Thoracic aorta (tissue), 2 donors: ENCODE measurements at regions not wholly inside any gene's neighbourhood (a gene's known extent, or its start where the extent isn't known, plus 50 kb on each side); places are given as distances from the start of the nearest gene placed in this dataset.

Source experiments
- ATAC-seq: fragments of 150-250 bp; one replicate; pipeline ENCODE4 v1.8.0; 2017; ENCODE audit warnings: low read depth; ENCODE audit not compliant: insufficient number of reproducible peaks, low FRiP score
- DNase-seq: peaks from one replicate; pipeline ENCODE4 v3.0.0-alpha.2; 2020; ENCODE audit warnings: low spot score
- H3K27ac ChIP-seq, 2 donors: fragments of 200-600 bp; sonication (generic); 1 replicate in 1 of 2; 2 replicates in 1 of 2; pipeline ENCODE4 v1.5.1; 2016; ENCODE audit warnings: mild to moderate bottlenecking in 2 of 2, moderate library complexity in 2 of 2
- H3K27me3 ChIP-seq: fragments of 200-600 bp; sonication (generic); replicated peaks from 2 replicates; pipeline ENCODE4 v1.6.0; 2016; ENCODE audit warnings: mild to moderate bottlenecking; ENCODE audit not compliant: insufficient read depth
- H3K36me3 ChIP-seq: fragments of 200-600 bp; sonication (generic); one replicate; pipeline ENCODE4 v1.5.1; 2016
- H3K4me1 ChIP-seq, 2 donors: fragments of 200-600 bp; sonication (generic); 1 replicate in 1 of 2; 2 replicates in 1 of 2; pipeline versions ENCODE4 v1.5.1 to v1.6.0; 2016; ENCODE audit warnings: low read depth in 2 of 2, mild to moderate bottlenecking in 1 of 2; ENCODE audit not compliant: control insufficient read depth in 1 of 2
- H3K4me3 ChIP-seq: fragments of 200-600 bp; sonication (generic); 2 replicates; pipeline ENCODE4 v1.5.1; 2016; ENCODE audit warnings: mild to moderate bottlenecking
- H3K9me3 ChIP-seq: fragments of 200-600 bp; sonication (generic); 2 replicates; pipeline ENCODE4 v1.5.1; 2016
- TF ChIP-seq, protein P1 (sequence below): fragments of 200-600 bp; sonication (generic); IDR thresholded peaks from one replicate; pipeline ENCODE4 v1.5.1; 2019; ENCODE audit warnings: antibody characterized with exemption

DNA sequence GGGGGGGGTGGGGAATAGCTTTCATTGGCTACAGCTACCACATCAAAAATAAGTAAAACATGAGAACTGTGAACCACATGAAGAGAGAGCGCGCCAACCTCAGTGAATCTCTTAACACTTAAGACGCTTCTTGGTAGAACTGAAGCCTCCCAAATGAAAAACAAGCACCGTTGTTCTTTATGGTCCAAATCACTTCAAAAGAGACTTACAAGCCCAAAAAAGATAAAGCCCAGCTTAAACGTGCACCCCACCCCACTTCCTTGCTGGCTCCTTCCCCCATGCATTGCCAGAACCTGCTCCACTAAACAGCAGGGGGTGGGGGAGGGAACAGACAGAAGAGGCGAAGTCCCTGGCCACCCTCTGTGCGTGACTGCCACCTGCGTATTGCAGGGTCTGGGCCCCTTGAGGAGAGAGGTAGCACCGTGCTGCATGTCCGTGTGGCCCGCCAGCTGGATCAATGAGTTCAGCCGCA lies 479.1 kb downstream of the FOXO1 start:
- Histone ChIP-seq H3K36me3 (no peaks in the 10 kb centered on the region), H3K27ac (no peak overlapping the region), H3K4me1 (peaks cover 28 to 45% of the 10 kb centered on the region in 2 donors), H3K27me3 (no peaks in the 10 kb centered on the region), H3K4me3 (no peak overlapping the region), H3K9me3 (no peaks in the 10 kb centered on the region)
- ATAC-seq, result no peak
- DNase-seq, result no peak
- TF ChIP-seq, protein P1, sequence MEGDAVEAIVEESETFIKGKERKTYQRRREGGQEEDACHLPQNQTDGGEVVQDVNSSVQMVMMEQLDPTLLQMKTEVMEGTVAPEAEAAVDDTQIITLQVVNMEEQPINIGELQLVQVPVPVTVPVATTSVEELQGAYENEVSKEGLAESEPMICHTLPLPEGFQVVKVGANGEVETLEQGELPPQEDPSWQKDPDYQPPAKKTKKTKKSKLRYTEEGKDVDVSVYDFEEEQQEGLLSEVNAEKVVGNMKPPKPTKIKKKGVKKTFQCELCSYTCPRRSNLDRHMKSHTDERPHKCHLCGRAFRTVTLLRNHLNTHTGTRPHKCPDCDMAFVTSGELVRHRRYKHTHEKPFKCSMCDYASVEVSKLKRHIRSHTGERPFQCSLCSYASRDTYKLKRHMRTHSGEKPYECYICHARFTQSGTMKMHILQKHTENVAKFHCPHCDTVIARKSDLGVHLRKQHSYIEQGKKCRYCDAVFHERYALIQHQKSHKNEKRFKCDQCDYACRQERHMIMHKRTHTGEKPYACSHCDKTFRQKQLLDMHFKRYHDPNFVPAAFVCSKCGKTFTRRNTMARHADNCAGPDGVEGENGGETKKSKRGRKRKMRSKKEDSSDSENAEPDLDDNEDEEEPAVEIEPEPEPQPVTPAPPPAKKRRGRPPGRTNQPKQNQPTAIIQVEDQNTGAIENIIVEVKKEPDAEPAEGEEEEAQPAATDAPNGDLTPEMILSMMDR, result no peak

DNA sequence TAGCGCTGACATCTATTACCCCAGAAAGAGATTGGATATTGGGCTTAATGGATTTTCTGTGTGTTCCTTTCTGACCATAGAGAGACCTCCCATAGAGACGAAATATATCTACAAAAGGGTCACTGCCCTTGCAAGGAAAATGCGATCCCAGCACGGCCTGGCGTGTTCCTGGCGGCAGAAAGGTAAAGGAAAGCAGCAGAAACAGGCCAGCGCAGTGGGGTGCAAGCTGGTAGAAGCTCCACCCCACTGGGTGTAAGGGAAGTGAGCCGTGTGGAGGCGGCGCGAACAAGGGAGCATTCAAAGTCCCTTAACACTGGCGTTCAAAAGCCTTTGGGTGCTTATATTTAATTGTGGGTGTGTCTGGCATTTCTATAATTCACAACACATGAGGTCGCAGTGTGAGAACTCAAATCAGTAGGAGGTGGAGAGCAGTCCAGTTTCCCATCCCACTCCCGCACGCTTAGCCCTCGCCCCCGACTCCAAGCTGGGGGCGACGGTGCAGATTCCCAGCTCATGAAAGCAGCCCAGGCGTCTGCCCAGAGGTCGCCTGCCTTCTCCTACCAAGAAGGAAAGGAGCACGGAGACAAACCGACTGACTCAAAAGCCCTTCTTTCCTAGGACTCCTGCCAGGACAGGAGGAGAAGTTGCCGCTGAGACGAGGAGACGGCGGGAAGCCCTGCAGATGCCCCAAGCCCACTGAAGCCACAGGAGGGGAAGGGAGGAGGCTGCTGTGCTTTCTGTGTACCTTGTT lies 478.4 kb downstream of the FOXO1 start:
- H3K4me1 ChIP-seq, result peaks cover 33 to 50% of the 10 kb centered on the region in 2 donors
- no peaks in the 10 kb centered on the region for H3K9me3 ChIP-seq
- ATAC-seq, result no peak
- H3K4me3 ChIP-seq, result no peak overlapping the region
- no peak overlapping the region for H3K27ac ChIP-seq
- no peaks in the 10 kb centered on the region for H3K36me3 ChIP-seq
- no peak for DNase-seq
- TF ChIP-seq, protein P1, result no peak
- H3K27me3 ChIP-seq, result no peaks in the 10 kb centered on the region

DNA sequence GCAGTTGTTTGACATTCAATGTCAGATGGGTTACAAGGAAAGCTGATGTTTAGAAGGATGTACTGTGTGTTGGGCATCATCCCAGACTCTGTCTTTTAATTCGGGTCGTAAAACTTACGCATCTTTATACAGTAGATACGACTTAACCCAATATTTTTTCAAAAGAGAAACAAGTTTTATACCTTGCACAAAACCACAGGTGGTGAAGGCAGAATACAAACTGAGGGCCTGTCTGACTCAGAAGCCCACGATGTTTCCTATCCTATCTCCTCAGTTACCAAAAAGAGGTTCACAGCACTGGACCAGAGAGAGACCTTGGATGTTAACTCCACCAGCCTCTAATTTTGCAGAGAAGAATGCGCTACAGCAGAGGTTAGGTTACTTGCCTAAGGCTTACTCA lies 477.0 kb downstream of the FOXO1 start:
- Histone ChIP-seq H3K27me3 (no peaks in the 10 kb centered on the region), H3K4me3 (no peak overlapping the region), H3K4me1 (peaks cover 44 to 64% of the 10 kb centered on the region in 2 donors), H3K27ac (peak overlapping the region; percentile 89 to 94), H3K36me3 (no peaks in the 10 kb centered on the region), H3K9me3 (no peaks in the 10 kb centered on the region)
- ATAC-seq (no peak), DNase-seq (no peak)
- TF ChIP-seq, protein P1, result no peak

DNA sequence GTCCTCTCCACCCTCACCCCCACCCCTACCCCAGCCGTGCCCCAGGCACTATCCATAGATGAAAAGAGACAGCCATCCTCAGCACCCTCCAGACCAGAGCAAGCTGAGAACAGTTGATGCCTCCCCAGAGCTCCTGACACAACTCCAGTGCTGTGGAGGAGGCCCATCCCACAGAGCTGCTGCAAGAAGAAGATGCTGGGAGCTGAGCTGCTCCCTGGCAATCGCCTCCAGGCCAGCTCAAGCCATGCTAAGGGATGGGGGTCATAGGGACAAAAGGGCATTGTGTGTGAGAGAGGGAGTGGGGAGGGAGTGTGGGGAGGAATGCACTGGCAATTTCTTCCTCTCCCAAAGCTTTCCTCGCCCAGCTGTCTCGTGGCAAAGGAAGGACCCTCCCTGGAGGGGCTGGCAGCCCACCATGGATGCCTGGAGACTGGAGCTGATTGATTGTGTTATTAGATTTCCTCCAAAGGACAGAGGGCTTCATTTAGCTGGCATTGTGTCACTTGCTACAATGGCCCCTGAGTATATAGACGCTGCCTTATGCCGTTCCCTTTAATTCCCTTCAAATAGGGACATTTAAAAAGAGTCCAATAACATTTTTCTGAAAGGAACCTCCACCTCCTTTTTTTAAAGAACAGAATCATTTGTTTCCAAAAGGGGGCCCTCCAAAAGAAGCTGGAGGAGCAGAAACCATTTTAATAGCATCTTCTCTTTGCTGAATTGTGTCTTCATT lies 476.4 kb downstream of the FOXO1 start:
- Histone ChIP-seq H3K4me1 (peaks cover 46 to 63% of the 10 kb centered on the region in 2 donors), H3K27me3 (no peaks in the 10 kb centered on the region), H3K9me3 (no peaks in the 10 kb centered on the region), H3K36me3 (no peaks in the 10 kb centered on the region), H3K4me3 (no peak overlapping the region), H3K27ac (peak overlapping the region; percentile 89 to 94)
- TF ChIP-seq, protein P1, result no peak
- no peak for ATAC-seq
- DNase-seq, result no peak

DNA sequence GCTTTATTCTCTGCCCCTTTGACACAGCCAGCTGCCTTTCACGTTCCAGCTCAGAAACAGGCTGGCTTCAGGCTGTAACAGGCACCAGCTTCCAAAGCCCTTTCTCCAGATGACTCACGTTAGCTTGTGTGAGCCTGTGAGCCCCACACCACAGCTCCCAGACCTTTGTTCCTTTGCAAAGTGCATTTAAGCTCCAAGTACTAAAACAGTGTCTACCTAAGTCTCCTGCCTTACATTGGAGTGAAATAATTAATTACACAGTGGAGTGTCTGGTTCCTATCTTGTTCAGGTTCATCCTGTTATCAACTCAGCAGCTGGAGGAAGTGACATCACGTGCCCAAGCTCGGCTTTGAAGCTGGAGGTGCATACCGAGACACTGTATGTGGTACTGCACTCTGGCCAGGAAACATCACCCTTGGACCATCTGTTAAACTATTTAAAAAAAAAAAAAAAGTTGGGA lies 475.8 kb downstream of the FOXO1 start:
- Histone ChIP-seq H3K36me3 (no peaks in the 10 kb centered on the region), H3K27me3 (no peaks in the 10 kb centered on the region), H3K27ac (peak overlapping the region; percentile 89 to 94), H3K4me1 (peaks cover 43 to 58% of the 10 kb centered on the region in 2 donors), H3K4me3 (no peak overlapping the region), H3K9me3 (no peaks in the 10 kb centered on the region)
- DNase-seq (no peak), ATAC-seq (peak; percentile 72)
- TF ChIP-seq, protein P1, result no peak
